GM23338 (cell line): ENCODE measurements at regions not wholly inside any gene's neighbourhood (a gene's known extent, or its start where the extent isn't known, plus 50 kb on each side); places are given as distances from the start of the nearest gene placed in this dataset.

Source experiments
- ATAC-seq: fragments of 200-7000 bp; cut with Tn5 transposase; 3 replicates; pipeline ENCODE4 v1.9.1; 2020
- DNase-seq: peaks from one replicate; pipeline ENCODE4 v3.0.0-alpha.2; 2015; ENCODE audit warnings: low spot score
- H2AFZ ChIP-seq: fragments of 200-600 bp; sonication (generic); 2 replicates; pipeline ENCODE4 v1.8.0; 2016; ENCODE audit warnings: antibody characterized with exemption, mild to moderate bottlenecking, moderate library complexity
- H3F3A ChIP-seq: fragments of 200-600 bp; sonication (generic); replicated peaks from 2 replicates; pipeline ENCODE4 v1.8.0; 2017; ENCODE audit warnings: antibody characterized with exemption, mixed run types, low read depth
- H3K27ac ChIP-seq: fragments of 200-600 bp; sonication (generic); 2 replicates; pipeline ENCODE4 v1.6.1; 2016; ENCODE audit warnings: low read depth
- H3K27me3 ChIP-seq: fragments of 200-600 bp; sonication (generic); 2 replicates; pipeline ENCODE4 v1.8.0; 2016; ENCODE audit warnings: mild to moderate bottlenecking, mixed run types, moderate library complexity; ENCODE audit not compliant: insufficient read depth
- H3K36me3 ChIP-seq: fragments of 200-600 bp; sonication (generic); 2 replicates; pipeline ENCODE4 v1.8.0; 2016; ENCODE audit warnings: mild to moderate bottlenecking; ENCODE audit not compliant: insufficient read depth
- H3K4me1 ChIP-seq: fragments of 200-600 bp; sonication (generic); 2 replicates; pipeline ENCODE4 v1.8.0; 2016; ENCODE audit warnings: mild to moderate bottlenecking, moderate library complexity; ENCODE audit not compliant: insufficient read depth
- H3K4me2 ChIP-seq: fragments of 200-600 bp; sonication (generic); 2 replicates; pipeline ENCODE4 v1.7.1; 2017; ENCODE audit warnings: mixed run types
- H3K4me3 ChIP-seq: fragments of 200-600 bp; sonication (generic); 2 replicates; pipeline ENCODE4 v1.6.1; 2016; ENCODE audit warnings: mixed run types
- H3K79me2 ChIP-seq: fragments of 200-600 bp; sonication (generic); replicated peaks from 2 replicates; pipeline ENCODE4 v1.8.0; 2017; ENCODE audit warnings: mild to moderate bottlenecking; ENCODE audit not compliant: insufficient read depth
- H3K9me2 ChIP-seq: fragments of 200-600 bp; sonication (generic); 2 replicates; pipeline ENCODE4 v1.8.0; 2017; ENCODE audit not compliant: insufficient read depth
- H4K20me1 ChIP-seq: fragments of 200-600 bp; sonication (generic); replicated peaks from 2 replicates; pipeline ENCODE4 v1.8.0; 2017; ENCODE audit warnings: mild to moderate bottlenecking; ENCODE audit not compliant: insufficient read depth
- H3K27ac Mint-ChIP-seq: 2 replicates; pipeline ENCODE4 v1.8.0; 2020; ENCODE audit warnings: inconsistent platforms, mild to moderate bottlenecking, moderate library complexity, mixed read lengths
- H3K27me3 Mint-ChIP-seq: 3 replicates; pipeline ENCODE4 v1.8.0; 2022; ENCODE audit warnings: low read depth, mild to moderate bottlenecking, moderate library complexity, mixed read lengths, inconsistent platforms; ENCODE audit not compliant: insufficient read depth, poor library complexity
- H3K36me3 Mint-ChIP-seq: 3 replicates; pipeline ENCODE4 v1.8.0; 2021; ENCODE audit warnings: low read depth, mild to moderate bottlenecking, inconsistent platforms, moderate library complexity, mixed read lengths
- H3K4me1 Mint-ChIP-seq: 3 replicates; pipeline ENCODE4 v1.8.0; 2020; ENCODE audit warnings: mild to moderate bottlenecking, inconsistent platforms, mixed read lengths
- H3K4me3 Mint-ChIP-seq: 3 replicates; pipeline ENCODE4 v1.8.0; 2021; ENCODE audit warnings: moderate library complexity, mild to moderate bottlenecking, inconsistent platforms, mixed read lengths
- H3K9me3 Mint-ChIP-seq: 3 replicates; pipeline ENCODE4 v1.8.0; 2020; ENCODE audit warnings: moderate library complexity, mild to moderate bottlenecking, inconsistent platforms, mixed read lengths
- CREB1 ChIP-seq: fragments of 250-450 bp; sonication (Bioruptor Pico); IDR thresholded peaks from 2 replicates; pipeline ENCODE4 v1.5.0; 2020; ENCODE audit warnings: low read depth, mild to moderate bottlenecking, moderate library complexity
- EZH2 ChIP-seq: fragments of 200-600 bp; sonication (generic); IDR thresholded peaks from one replicate; pipeline ENCODE4 v1.8.0; 2017; ENCODE audit warnings: antibody characterized with exemption, mild to moderate bottlenecking, low read depth; ENCODE audit not compliant: unreplicated experiment
- EZH2phosphoT487 ChIP-seq: fragments of 200-600 bp; sonication (generic); IDR thresholded peaks from one replicate; pipeline ENCODE4 v1.8.1; 2018; ENCODE audit warnings: antibody characterized with exemption; ENCODE audit not compliant: unreplicated experiment
- JUNB ChIP-seq: IDR thresholded peaks from one replicate; pipeline ENCODE4 v1.6.1; 2016; ENCODE audit warnings: antibody characterized with exemption; ENCODE audit not compliant: unreplicated experiment
- NANOG ChIP-seq: IDR thresholded peaks from 2 replicates; pipeline ENCODE4 v1.6.1; 2016; ENCODE audit warnings: antibody characterized with exemption, borderline replicate concordance
- POLR2AphosphoS5 ChIP-seq: IDR thresholded peaks from 2 replicates; pipeline ENCODE4 v1.6.1; 2016; ENCODE audit warnings: antibody characterized with exemption, low read depth
- STAT1 ChIP-seq: IDR thresholded peaks from one replicate; pipeline ENCODE4 v1.6.1; 2016; ENCODE audit warnings: antibody characterized with exemption; ENCODE audit not compliant: unreplicated experiment
- ZNF114 ChIP-seq: fragments of 250-450 bp; sonication (Bioruptor Pico); IDR thresholded peaks from 2 replicates; pipeline ENCODE4 v1.5.0; 2020; ENCODE audit warnings: mild to moderate bottlenecking, moderate library complexity
- ZNF331 ChIP-seq: fragments of 250-450 bp; sonication (Bioruptor Pico); IDR thresholded peaks from 2 replicates; pipeline ENCODE4 v1.5.0; 2020; ENCODE audit warnings: low read depth, mild to moderate bottlenecking, moderate library complexity
- TF ChIP-seq, protein P1 (sequence below): IDR thresholded peaks from one replicate; pipeline ENCODE4 v1.6.1; 2018; ENCODE audit warnings: antibody characterized with exemption; ENCODE audit not compliant: unreplicated experiment
- TF ChIP-seq, protein P2 (sequence below): IDR thresholded peaks from 2 replicates; pipeline ENCODE4 v1.6.1; 2016; ENCODE audit warnings: antibody characterized with exemption
- TF ChIP-seq, protein P3 (sequence below): fragments of 250-450 bp; sonication (Bioruptor Pico); IDR thresholded peaks from 2 replicates; pipeline ENCODE4 v1.5.0; 2020; ENCODE audit warnings: mild to moderate bottlenecking, moderate library complexity

DNA sequence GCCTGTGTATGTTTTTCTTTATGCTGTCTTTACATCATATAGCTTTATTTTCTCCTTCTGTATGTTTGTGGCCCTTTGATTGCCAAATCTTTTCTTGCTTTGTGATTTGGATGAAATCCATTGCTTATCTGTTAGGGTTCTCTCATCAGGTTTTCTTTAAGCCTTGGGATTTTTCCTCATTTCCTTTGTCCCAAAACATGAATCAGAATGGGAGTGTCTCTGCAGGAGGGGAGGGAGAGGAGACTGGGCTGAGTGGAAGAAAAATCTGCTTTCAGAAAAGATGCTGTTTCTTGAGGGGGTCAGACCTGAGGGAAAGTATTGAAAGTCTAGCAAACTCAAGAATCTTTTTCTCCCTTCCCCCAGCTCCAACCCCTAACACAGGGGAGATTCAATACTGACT is 758.0 kb upstream of the MMS22L start (continued):
- TF ChIP-seq, protein P1, sequence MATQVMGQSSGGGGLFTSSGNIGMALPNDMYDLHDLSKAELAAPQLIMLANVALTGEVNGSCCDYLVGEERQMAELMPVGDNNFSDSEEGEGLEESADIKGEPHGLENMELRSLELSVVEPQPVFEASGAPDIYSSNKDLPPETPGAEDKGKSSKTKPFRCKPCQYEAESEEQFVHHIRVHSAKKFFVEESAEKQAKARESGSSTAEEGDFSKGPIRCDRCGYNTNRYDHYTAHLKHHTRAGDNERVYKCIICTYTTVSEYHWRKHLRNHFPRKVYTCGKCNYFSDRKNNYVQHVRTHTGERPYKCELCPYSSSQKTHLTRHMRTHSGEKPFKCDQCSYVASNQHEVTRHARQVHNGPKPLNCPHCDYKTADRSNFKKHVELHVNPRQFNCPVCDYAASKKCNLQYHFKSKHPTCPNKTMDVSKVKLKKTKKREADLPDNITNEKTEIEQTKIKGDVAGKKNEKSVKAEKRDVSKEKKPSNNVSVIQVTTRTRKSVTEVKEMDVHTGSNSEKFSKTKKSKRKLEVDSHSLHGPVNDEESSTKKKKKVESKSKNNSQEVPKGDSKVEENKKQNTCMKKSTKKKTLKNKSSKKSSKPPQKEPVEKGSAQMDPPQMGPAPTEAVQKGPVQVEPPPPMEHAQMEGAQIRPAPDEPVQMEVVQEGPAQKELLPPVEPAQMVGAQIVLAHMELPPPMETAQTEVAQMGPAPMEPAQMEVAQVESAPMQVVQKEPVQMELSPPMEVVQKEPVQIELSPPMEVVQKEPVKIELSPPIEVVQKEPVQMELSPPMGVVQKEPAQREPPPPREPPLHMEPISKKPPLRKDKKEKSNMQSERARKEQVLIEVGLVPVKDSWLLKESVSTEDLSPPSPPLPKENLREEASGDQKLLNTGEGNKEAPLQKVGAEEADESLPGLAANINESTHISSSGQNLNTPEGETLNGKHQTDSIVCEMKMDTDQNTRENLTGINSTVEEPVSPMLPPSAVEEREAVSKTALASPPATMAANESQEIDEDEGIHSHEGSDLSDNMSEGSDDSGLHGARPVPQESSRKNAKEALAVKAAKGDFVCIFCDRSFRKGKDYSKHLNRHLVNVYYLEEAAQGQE = no peak
- TF ChIP-seq, protein P2, sequence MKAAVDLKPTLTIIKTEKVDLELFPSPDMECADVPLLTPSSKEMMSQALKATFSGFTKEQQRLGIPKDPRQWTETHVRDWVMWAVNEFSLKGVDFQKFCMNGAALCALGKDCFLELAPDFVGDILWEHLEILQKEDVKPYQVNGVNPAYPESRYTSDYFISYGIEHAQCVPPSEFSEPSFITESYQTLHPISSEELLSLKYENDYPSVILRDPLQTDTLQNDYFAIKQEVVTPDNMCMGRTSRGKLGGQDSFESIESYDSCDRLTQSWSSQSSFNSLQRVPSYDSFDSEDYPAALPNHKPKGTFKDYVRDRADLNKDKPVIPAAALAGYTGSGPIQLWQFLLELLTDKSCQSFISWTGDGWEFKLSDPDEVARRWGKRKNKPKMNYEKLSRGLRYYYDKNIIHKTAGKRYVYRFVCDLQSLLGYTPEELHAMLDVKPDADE = no peak
- TF ChIP-seq STAT1 = no peak

DNA sequence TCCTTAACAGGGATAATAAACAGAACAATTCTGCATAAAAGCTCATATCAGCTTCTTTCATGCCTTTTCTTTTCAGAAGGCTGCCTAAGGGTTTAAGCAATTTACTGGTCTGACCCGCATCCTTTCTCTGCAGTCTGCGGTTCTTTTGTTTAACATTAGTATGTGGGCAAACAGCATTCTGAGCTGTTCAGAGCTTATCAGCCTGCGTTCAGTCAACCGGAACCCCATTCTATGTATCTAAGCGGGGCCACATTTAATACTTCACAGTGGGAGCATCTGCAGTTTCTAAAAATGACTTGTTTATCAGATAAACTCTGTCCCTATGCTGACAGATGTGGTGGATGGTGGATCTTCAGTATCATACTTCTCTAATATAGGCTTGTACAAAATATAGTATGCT is 758.9 kb upstream of the MMS22L start:
- Mint-ChIP-seq H3K4me3 (no peak overlapping the region), H3K9me3 (no peaks in the 10 kb centered on the region), H3K27me3 (peaks cover 6% of the 10 kb centered on the region), H3K36me3 (no peaks in the 10 kb centered on the region), H3K27ac (peak overlapping the region; percentile 88), H3K4me1 (peaks cover 82% of the 10 kb centered on the region)
- Histone ChIP-seq H2AFZ (no peak overlapping the region), H3K79me2 (no peaks in the 10 kb centered on the region), H3K27me3 (no peaks in the 10 kb centered on the region), H4K20me1 (no peaks in the 10 kb centered on the region), H3K27ac (peak overlapping the region; percentile 96), H3K4me2 (peak overlapping the region; percentile 22; the same call in 1 of the 2 replicates), H3K36me3 (no peaks in the 10 kb centered on the region), H3K4me3 (peak overlapping the region; percentile 7; the same call in 1 of the 2 replicates), H3K9me2 (no peaks in the 10 kb centered on the region), H3K4me1 (peaks cover 77% of the 10 kb centered on the region), H3F3A (no peaks in the 10 kb centered on the region)
- DNase-seq (peak; percentile 58), ATAC-seq (peak; percentile 5; the same call in 1 of the 3 replicates)
- TF ChIP-seq EZH2phosphoT487 (no peak), JUNB (no peak), POLR2AphosphoS5 (no peak), EZH2 (no peak), ZNF331 (no peak), ZNF114 (CRISPR knock-in tag) (no peak), STAT1 (no peak), NANOG (no peak), CREB1 (no peak)
- TF ChIP-seq, protein P2 = no peak
- TF ChIP-seq, protein P3, sequence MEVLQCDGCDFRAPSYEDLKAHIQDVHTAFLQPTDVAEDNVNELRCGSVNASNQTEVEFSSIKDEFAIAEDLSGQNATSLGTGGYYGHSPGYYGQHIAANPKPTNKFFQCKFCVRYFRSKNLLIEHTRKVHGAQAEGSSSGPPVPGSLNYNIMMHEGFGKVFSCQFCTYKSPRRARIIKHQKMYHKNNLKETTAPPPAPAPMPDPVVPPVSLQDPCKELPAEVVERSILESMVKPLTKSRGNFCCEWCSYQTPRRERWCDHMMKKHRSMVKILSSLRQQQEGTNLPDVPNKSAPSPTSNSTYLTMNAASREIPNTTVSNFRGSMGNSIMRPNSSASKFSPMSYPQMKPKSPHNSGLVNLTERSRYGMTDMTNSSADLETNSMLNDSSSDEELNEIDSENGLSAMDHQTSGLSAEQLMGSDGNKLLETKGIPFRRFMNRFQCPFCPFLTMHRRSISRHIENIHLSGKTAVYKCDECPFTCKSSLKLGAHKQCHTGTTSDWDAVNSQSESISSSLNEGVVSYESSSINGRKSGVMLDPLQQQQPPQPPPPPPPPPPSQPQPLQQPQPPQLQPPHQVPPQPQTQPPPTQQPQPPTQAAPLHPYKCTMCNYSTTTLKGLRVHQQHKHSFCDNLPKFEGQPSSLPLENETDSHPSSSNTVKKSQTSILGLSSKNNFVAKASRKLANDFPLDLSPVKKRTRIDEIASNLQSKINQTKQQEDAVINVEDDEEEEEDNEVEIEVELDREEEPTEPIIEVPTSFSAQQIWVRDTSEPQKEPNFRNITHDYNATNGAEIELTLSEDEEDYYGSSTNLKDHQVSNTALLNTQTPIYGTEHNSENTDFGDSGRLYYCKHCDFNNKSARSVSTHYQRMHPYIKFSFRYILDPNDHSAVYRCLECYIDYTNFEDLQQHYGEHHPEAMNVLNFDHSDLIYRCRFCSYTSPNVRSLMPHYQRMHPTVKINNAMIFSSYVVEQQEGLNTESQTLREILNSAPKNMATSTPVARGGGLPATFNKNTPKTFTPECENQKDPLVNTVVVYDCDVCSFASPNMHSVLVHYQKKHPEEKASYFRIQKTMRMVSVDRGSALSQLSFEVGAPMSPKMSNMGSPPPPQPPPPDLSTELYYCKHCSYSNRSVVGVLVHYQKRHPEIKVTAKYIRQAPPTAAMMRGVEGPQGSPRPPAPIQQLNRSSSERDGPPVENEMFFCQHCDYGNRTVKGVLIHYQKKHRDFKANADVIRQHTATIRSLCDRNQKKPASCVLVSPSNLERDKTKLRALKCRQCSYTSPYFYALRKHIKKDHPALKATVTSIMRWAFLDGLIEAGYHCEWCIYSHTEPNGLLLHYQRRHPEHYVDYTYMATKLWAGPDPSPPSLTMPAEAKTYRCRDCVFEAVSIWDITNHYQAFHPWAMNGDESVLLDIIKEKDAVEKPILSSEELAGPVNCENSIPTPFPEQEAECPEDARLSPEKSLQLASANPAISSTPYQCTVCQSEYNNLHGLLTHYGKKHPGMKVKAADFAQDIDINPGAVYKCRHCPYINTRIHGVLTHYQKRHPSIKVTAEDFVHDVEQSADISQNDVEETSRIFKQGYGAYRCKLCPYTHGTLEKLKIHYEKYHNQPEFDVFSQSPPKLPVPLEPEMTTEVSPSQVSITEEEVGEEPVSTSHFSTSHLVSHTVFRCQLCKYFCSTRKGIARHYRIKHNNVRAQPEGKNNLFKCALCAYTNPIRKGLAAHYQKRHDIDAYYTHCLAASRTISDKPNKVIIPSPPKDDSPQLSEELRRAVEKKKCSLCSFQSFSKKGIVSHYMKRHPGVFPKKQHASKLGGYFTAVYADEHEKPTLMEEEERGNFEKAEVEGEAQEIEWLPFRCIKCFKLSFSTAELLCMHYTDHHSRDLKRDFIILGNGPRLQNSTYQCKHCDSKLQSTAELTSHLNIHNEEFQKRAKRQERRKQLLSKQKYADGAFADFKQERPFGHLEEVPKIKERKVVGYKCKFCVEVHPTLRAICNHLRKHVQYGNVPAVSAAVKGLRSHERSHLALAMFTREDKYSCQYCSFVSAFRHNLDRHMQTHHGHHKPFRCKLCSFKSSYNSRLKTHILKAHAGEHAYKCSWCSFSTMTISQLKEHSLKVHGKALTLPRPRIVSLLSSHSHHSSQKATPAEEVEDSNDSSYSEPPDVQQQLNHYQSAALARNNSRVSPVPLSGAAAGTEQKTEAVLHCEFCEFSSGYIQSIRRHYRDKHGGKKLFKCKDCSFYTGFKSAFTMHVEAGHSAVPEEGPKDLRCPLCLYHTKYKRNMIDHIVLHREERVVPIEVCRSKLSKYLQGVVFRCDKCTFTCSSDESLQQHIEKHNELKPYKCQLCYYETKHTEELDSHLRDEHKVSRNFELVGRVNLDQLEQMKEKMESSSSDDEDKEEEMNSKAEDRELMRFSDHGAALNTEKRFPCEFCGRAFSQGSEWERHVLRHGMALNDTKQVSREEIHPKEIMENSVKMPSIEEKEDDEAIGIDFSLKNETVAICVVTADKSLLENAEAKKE (CRISPR knock-in tag) = no peak
